ENCODE measurements at regions not wholly inside any gene's neighbourhood (a gene's known extent, or its start where the extent isn't known, plus 50 kb on each side); places are given as distances from the start of the nearest gene placed in this dataset.

DNA sequence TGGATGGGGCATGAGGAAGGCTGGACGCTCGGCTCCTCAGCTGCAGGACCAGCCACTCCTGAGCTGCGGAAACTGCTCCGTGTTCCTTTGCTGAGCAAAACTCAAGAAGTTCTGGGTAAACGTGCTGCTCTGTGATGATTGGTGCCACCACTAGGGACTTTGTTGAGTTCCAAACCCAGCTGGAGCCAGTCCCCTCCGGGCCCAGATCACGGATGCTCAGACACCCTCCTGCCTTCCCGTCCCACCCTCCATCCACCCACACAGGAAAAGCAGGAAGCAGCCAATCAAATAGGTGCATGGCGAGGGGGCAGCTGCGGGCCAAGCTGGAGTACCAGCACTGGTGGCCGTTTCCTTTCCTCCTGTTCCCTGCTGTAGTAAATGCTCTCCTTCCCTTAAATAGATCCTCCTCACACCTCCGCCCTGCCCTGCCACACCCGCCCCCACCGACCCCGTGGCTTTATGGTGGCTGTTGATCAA lies 68.0 kb downstream of the ADRA2C start:
- Histone ChIP-seq H3K27ac (ENCODE audit: low read length) (no peak overlapping the region), H3K27me3 (ENCODE audit: insufficient read depth, low read depth, low read length) (no peaks in the 10 kb centered on the region), H3K4me2 (ENCODE audit: low read length) (no peak overlapping the region), H3K9ac (ENCODE audit: low read length) (no peak overlapping the region), H2AFZ (ENCODE audit: low read depth, low read length) (no peak overlapping the region), H3K9me3 (ENCODE audit: low read length) (no peaks in the 10 kb centered on the region), H3F3A (ENCODE audit: insufficient read depth, low read length, poor library complexity, severe bottlenecking) (no peaks in the 10 kb centered on the region), H3K79me2 (replicated peaks; ENCODE audit: insufficient read depth, low read length) (no peaks in the 10 kb centered on the region), H4K20me1 (ENCODE audit: insufficient read depth) (no peaks in the 10 kb centered on the region), H3K36me3 (ENCODE audit: insufficient read depth, low read length) (no peaks in the 10 kb centered on the region), H3K4me3 (ENCODE audit: low read length) (no peak overlapping the region), H3K9me2 (ENCODE audit: insufficient read depth, low read length) (no peaks in the 10 kb centered on the region)
- TF ChIP-seq EP300 (conservative IDR thresholded peaks at IDR 0.05; ENCODE audit: poor library complexity, severe bottlenecking) (no peak), TAF1 (IDR thresholded peaks at IDR 0.05; ENCODE audit: low read depth) (no peak), RAD21 (conservative IDR thresholded peaks at IDR 0.05) (no peak), POLR2AphosphoS5 (IDR thresholded peaks at IDR 0.05) (no peak), SMC3 (conservative IDR thresholded peaks at IDR 0.05; ENCODE audit: poor library complexity) (no peak)

DNA sequence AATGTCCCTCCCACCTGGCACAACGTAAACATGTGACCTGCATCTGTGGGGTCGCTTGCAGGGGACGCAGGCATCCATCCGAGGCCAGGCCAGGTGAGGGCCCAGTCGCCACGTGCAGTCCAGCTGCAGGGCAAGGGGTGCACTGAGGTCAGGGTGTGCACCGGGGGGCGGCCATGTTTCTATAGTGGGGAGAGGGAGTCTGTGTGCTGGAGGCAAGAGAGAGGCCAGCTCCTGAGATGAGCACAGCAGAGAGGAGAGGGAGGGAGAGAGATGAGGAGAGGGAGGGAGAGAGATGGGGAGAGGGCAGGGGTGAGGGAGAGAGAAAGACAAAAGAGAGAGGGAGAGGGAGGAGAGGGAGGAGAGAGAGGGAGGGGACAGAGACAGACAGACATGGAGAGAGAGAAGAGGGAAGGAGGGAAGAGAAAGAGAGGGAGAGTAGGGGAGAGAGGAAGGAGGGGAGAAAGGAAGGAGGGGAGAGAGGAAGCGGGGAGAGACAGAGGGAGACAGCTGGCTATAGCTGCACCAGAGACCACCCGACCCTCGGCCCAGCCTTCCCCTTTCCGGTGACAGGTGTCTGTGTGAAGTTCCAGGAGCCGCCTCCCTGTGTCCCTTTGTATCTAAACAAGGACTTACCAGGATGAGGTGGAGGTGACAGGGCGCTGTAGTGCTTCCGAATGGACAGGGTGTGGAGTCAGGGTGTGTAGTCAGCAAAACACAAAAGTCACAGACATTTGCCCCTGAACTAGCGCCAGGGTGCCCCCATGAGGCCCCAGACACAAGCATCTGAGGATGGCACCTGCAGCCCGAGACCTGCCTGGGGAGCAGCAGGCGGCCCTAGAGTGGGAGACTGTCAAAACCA lies 68.7 kb downstream of the ADRA2C start:
- Histone ChIP-seq H2AFZ (ENCODE audit: low read depth, low read length) (peak overlapping the region; percentile 14), H3F3A (ENCODE audit: insufficient read depth, low read length, poor library complexity, severe bottlenecking) (no peaks in the 10 kb centered on the region), H4K20me1 (ENCODE audit: insufficient read depth) (no peaks in the 10 kb centered on the region), H3K36me3 (ENCODE audit: insufficient read depth, low read length) (no peaks in the 10 kb centered on the region), H3K4me2 (ENCODE audit: low read length) (no peak overlapping the region), H3K9me3 (ENCODE audit: low read length) (no peaks in the 10 kb centered on the region), H3K9me2 (ENCODE audit: insufficient read depth, low read length) (no peaks in the 10 kb centered on the region), H3K27ac (ENCODE audit: low read length) (no peak overlapping the region), H3K27me3 (ENCODE audit: insufficient read depth, low read depth, low read length) (no peaks in the 10 kb centered on the region), H3K9ac (ENCODE audit: low read length) (no peak overlapping the region), H3K79me2 (replicated peaks; ENCODE audit: insufficient read depth, low read length) (no peaks in the 10 kb centered on the region), H3K4me3 (ENCODE audit: low read length) (no peak overlapping the region)
- TF ChIP-seq SMC3 (conservative IDR thresholded peaks at IDR 0.05; ENCODE audit: poor library complexity) (no peak), POLR2AphosphoS5 (IDR thresholded peaks at IDR 0.05) (no peak), RAD21 (conservative IDR thresholded peaks at IDR 0.05) (no peak)

DNA sequence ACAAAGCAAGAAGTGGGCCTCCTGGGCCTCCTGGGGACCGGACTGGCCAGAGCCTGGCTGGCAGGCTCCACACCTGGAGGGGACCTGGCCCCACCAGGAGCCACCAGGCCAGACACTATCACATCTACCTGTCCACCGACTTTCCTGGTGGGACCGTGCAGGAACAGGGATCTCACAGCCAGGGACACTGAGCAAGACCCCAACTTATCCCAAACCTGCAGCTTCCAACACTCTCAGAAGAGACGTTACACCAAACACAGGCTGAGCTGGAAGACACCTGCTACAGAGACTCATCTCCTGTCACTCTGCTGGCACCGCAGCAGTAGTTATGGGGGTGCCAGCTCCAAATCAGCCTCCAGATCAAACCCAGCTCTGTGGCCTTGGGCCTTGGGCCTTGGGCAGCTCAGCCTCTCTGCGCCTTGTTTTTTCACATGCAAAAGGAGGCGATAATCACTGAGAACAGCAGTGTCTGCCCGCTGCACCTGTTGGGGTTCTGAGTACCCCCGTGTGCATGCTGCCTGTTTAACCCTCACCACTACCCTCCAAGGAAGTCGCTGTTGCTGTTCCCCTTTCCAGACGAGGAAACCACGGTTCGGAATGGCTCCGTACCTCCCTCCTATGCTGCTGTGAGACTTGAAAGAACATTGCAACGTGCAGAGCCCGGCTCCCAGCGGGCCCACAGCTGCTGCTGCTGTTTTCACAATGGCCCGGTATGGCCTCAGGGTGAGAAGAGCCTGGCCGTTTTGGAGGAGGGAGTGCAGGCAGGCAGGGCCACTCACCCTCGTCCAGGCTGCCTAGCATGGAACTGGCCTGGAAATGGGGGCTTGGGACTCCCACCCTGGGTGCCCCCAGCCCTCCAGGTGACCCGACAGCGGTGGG lies 69.6 kb downstream of the ADRA2C start:
- H3K9ac ChIP-seq (ENCODE audit: low read length) = no peak overlapping the region
- H3K9me2 ChIP-seq (ENCODE audit: insufficient read depth, low read length) = no peaks in the 10 kb centered on the region
- no peaks in the 10 kb centered on the region for H3F3A ChIP-seq (ENCODE audit: insufficient read depth, low read length, poor library complexity, severe bottlenecking)
- no peaks in the 10 kb centered on the region for H3K79me2 ChIP-seq (replicated peaks; ENCODE audit: insufficient read depth, low read length)
- no peak overlapping the region for H2AFZ ChIP-seq (ENCODE audit: low read depth, low read length)
- no peak overlapping the region for H3K4me3 ChIP-seq (ENCODE audit: low read length)
- no peaks in the 10 kb centered on the region for H4K20me1 ChIP-seq (ENCODE audit: insufficient read depth)
- no peaks in the 10 kb centered on the region for H3K36me3 ChIP-seq (ENCODE audit: insufficient read depth, low read length)
- H3K4me2 ChIP-seq (ENCODE audit: low read length) = no peak overlapping the region
- no peaks in the 10 kb centered on the region for H3K9me3 ChIP-seq (ENCODE audit: low read length)
- TF ChIP-seq, protein P1, sequence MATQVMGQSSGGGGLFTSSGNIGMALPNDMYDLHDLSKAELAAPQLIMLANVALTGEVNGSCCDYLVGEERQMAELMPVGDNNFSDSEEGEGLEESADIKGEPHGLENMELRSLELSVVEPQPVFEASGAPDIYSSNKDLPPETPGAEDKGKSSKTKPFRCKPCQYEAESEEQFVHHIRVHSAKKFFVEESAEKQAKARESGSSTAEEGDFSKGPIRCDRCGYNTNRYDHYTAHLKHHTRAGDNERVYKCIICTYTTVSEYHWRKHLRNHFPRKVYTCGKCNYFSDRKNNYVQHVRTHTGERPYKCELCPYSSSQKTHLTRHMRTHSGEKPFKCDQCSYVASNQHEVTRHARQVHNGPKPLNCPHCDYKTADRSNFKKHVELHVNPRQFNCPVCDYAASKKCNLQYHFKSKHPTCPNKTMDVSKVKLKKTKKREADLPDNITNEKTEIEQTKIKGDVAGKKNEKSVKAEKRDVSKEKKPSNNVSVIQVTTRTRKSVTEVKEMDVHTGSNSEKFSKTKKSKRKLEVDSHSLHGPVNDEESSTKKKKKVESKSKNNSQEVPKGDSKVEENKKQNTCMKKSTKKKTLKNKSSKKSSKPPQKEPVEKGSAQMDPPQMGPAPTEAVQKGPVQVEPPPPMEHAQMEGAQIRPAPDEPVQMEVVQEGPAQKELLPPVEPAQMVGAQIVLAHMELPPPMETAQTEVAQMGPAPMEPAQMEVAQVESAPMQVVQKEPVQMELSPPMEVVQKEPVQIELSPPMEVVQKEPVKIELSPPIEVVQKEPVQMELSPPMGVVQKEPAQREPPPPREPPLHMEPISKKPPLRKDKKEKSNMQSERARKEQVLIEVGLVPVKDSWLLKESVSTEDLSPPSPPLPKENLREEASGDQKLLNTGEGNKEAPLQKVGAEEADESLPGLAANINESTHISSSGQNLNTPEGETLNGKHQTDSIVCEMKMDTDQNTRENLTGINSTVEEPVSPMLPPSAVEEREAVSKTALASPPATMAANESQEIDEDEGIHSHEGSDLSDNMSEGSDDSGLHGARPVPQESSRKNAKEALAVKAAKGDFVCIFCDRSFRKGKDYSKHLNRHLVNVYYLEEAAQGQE (IDR thresholded peaks at IDR 0.05; ENCODE audit: borderline replicate concordance) = no peak
- TF ChIP-seq EZH2 (IDR thresholded peaks at IDR 0.05; ENCODE audit: borderline replicate concordance, insufficient read depth, low read length, poor library complexity, severe bottlenecking) (no peak), SMC3 (conservative IDR thresholded peaks at IDR 0.05; ENCODE audit: poor library complexity) (no peak), TAF1 (IDR thresholded peaks at IDR 0.05; ENCODE audit: low read depth) (no peak), MXI1 (conservative IDR thresholded peaks at IDR 0.05; ENCODE audit: poor library complexity, severe bottlenecking) (no peak), POLR2AphosphoS5 (IDR thresholded peaks at IDR 0.05) (no peak), CTCF (IDR thresholded peaks at IDR 0.05; ENCODE audit: poor library complexity, severe bottlenecking) (no peak), RAD21 (conservative IDR thresholded peaks at IDR 0.05) (no peak), EP300 (conservative IDR thresholded peaks at IDR 0.05; ENCODE audit: poor library complexity, severe bottlenecking) (no peak)
- no peak overlapping the region for H3K27ac ChIP-seq (ENCODE audit: low read length)
- H3K27me3 ChIP-seq (ENCODE audit: insufficient read depth, low read depth, low read length) = no peaks in the 10 kb centered on the region
